ENCODE measurements at regions not wholly inside any gene's neighbourhood (a gene's known extent, or its start where the extent isn't known, plus 50 kb on each side); places are given as distances from the start of the nearest gene placed in this dataset.

DNA sequence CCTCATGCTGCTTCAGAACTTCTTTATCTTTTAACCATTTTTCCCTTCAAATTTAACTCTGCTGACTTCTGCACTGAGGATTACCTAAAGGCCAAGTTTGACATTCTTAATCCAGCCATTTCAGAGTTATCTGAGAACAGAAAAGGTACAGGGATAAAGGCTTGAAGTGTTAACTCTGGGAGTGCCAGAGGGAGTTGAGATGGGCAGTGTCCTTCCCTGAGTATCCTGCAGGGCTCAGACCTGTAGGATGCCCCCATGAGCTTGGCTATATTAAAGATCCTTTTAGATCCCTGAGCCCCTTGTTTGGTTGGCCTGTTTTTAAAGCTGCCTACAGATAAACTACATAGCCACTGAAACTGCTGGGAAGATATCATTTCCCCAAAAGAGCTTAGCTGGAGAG, 268.4 kb upstream of the KIRREL3 start:
- DNase-seq (ENCODE audit: low read depth, low spot score): no peak
- POLR2A ChIA-PET: no interaction called here
- no peak for FAIRE-seq
- H3K9me3 ChIP-seq (replicated peaks; ENCODE audit: control insufficient read depth, insufficient read depth, low read length): peaks cover 2% of the 10 kb centered on the region
- no peak overlapping the region for H3K4me2 ChIP-seq (ENCODE audit: insufficient read depth, low read length)
- no peak overlapping the region for H3K4me3 ChIP-seq (replicated peaks in 1 of 3; ENCODE audit: insufficient read depth in 1 of 3, low read depth in 1 of 3, low read length in 3 of 3)
- H3K79me2 ChIP-seq (ENCODE audit: control insufficient read depth, insufficient read depth, low read length): no peaks in the 10 kb centered on the region
- H3K27ac ChIP-seq (ENCODE audit: insufficient read depth, low read depth, low read length): no peak overlapping the region
- no peaks in the 10 kb centered on the region for H4K20me1 ChIP-seq (replicated peaks; ENCODE audit: control insufficient read depth, extremely low read depth, insufficient read depth, low read length)
- no peaks in the 10 kb centered on the region for H3K27me3 ChIP-seq (ENCODE audit: control insufficient read depth in 2 of 2, insufficient read depth in 2 of 2, low read length in 2 of 2)
- CTCF ChIA-PET: no interaction called here
- no peak overlapping the region for H3K9ac ChIP-seq (replicated peaks; ENCODE audit: extremely low read depth, insufficient read depth, low read length)
- no peaks in the 10 kb centered on the region for H3K36me3 ChIP-seq (ENCODE audit: control insufficient read depth in 2 of 2, extremely low read depth in 1 of 2, insufficient read depth in 2 of 2, low read length in 2 of 2)
- no peaks in the 10 kb centered on the region for H3K4me1 ChIP-seq (ENCODE audit: control insufficient read depth, extremely low read depth, insufficient read depth, low read length)
- intact Hi-C loops (cut with micrococcal nuclease) (no loop called here), dilution Hi-C loops (cut with MboI; ENCODE audit: extremely low pct_ligation_motif_present, low sequenced_read_pairs) (no loop called here)
- no peak for TF ChIP-seq GATA2 (IDR thresholded peaks at IDR 0.05; ENCODE audit: insufficient read depth, insufficient read length, low read depth, low read length)
- TF ChIP-seq, protein P1, sequence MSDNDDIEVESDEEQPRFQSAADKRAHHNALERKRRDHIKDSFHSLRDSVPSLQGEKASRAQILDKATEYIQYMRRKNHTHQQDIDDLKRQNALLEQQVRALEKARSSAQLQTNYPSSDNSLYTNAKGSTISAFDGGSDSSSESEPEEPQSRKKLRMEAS (IDR thresholded peaks at IDR 0.05; ENCODE audit: insufficient read depth, insufficient read length): no peak
- no peak for TF ChIP-seq POLR2AphosphoS5 (IDR thresholded peaks at IDR 0.05; ENCODE audit: insufficient read depth, low read depth, low read length)
- TF ChIP-seq EZH2 (IDR thresholded peaks at IDR 0.05; ENCODE audit: borderline replicate concordance, low read depth, low read length, severe bottlenecking): no peak
- no peak for TF ChIP-seq POLR2A (IDR thresholded peaks at IDR 0.05; ENCODE audit: low read depth, low read length)
- no peak for TF ChIP-seq FOS (IDR thresholded peaks at IDR 0.05; ENCODE audit: borderline replicate concordance, insufficient read depth, low read length)
- TF ChIP-seq JUN (IDR thresholded peaks at IDR 0.05; ENCODE audit: borderline replicate concordance, insufficient read depth, insufficient read length, low read depth): no peak
- no peak for TF ChIP-seq MYC (IDR thresholded peaks at IDR 0.05; ENCODE audit: low read depth, low read length)
- TF ChIP-seq, protein P2, sequence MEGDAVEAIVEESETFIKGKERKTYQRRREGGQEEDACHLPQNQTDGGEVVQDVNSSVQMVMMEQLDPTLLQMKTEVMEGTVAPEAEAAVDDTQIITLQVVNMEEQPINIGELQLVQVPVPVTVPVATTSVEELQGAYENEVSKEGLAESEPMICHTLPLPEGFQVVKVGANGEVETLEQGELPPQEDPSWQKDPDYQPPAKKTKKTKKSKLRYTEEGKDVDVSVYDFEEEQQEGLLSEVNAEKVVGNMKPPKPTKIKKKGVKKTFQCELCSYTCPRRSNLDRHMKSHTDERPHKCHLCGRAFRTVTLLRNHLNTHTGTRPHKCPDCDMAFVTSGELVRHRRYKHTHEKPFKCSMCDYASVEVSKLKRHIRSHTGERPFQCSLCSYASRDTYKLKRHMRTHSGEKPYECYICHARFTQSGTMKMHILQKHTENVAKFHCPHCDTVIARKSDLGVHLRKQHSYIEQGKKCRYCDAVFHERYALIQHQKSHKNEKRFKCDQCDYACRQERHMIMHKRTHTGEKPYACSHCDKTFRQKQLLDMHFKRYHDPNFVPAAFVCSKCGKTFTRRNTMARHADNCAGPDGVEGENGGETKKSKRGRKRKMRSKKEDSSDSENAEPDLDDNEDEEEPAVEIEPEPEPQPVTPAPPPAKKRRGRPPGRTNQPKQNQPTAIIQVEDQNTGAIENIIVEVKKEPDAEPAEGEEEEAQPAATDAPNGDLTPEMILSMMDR (IDR thresholded peaks at IDR 0.05; ENCODE audit: extremely low read depth in 1 of 2, insufficient read depth in 1 of 2, low read depth in 1 of 2, low read length in 2 of 2): no peak
- BruUV-seq (replicated peaks): no TSS peak
- H3K9me1 ChIP-seq (replicated peaks; ENCODE audit: control insufficient read depth, extremely low read depth, insufficient read depth, low read length): no peaks in the 10 kb centered on the region
- no peak overlapping the region for H2AFZ ChIP-seq (ENCODE audit: low read depth, low read length)

Measured in endothelial cell of umbilical vein (primary cell).